Adrenal gland (tissue), 5 donors: ENCODE measurements at regions not wholly inside any gene's neighbourhood (a gene's known extent, or its start where the extent isn't known, plus 50 kb on each side); places are given as distances from the start of the nearest gene placed in this dataset.

Source experiments
- CTCF ChIP-seq, 6 experiments: fragments of 450-650 bp in 4 of 6; fragments of 200-600 bp in 2 of 6; sonication (generic) in 1 of 6; IDR thresholded peaks; 1 replicate in 5 of 6; 2 replicates in 1 of 6; pipeline versions ENCODE4 v1.5.1 to v1.8.0; 2016 to 2021; ENCODE audit warnings: antibody characterized with exemption in 6 of 6, mild to moderate bottlenecking in 2 of 6, moderate library complexity in 1 of 6
- POLR2A ChIP-seq, 2 donors: fragments of 450-650 bp; IDR thresholded peaks; one replicate each; pipeline ENCODE4 v1.6.1; 2017; ENCODE audit warnings: antibody characterized with exemption in 2 of 2, mild to moderate bottlenecking in 2 of 2, moderate library complexity in 1 of 2
- donor health status: DM: no; HTN: no; CAD: no.

- no peak for TF ChIP-seq CTCF (IDR thresholded peaks at IDR 0.05)
- TF ChIP-seq POLR2A (IDR thresholded peaks at IDR 0.05), result no peak
Measured at GRCh38 chr12:103105971-103106597, 148.6 kb downstream of the ASCL1 start.
